ENCODE measurements at regions not wholly inside any gene's neighbourhood (a gene's known extent, or its start where the extent isn't known, plus 50 kb on each side); places are given as distances from the start of the nearest gene placed in this dataset.

DNA sequence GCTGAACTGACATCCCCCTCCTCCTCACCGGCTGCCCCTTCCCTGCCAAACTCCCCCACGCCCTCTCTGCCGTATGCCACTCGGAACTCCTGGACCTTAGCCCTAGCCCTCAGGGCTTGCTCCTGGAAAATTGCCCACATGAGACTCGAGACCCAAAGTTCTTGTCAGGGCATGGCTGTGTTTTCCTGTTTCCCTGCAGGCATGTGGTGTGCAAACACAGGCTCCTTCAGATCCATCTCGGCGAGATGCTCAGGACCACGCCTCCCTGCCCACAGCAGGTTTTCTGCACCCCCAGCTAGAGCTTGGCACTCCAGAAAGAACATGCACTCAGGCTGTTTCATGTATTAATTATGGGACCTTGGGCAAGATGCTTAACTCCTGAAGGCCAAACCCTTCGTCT is 1480.4 kb downstream of the BRD1 start:
- Mint-ChIP-seq H3K9me3 (ENCODE audit: insufficient read depth) (no peaks in the 10 kb centered on the region), H3K27me3 (peaks cover 3% of the 10 kb centered on the region), H3K4me1 (no peaks in the 10 kb centered on the region), H3K27ac (no peak overlapping the region), H3K4me3 (no peak overlapping the region)
- no peaks in the 10 kb centered on the region for H3K36me3 ChIP-seq (replicated peaks in 1 of 2; ENCODE audit: control extremely low read depth in 1 of 2, control insufficient read depth in 1 of 2, extremely low read depth in 1 of 2, insufficient read depth in 2 of 2, low read length in 1 of 2)
- TF ChIP-seq EZH2 (IDR thresholded peaks at IDR 0.05; ENCODE audit: borderline replicate concordance, insufficient read depth, low read depth, low read length, poor library complexity, severe bottlenecking) = no peak
- TF ChIP-seq, protein P1, sequence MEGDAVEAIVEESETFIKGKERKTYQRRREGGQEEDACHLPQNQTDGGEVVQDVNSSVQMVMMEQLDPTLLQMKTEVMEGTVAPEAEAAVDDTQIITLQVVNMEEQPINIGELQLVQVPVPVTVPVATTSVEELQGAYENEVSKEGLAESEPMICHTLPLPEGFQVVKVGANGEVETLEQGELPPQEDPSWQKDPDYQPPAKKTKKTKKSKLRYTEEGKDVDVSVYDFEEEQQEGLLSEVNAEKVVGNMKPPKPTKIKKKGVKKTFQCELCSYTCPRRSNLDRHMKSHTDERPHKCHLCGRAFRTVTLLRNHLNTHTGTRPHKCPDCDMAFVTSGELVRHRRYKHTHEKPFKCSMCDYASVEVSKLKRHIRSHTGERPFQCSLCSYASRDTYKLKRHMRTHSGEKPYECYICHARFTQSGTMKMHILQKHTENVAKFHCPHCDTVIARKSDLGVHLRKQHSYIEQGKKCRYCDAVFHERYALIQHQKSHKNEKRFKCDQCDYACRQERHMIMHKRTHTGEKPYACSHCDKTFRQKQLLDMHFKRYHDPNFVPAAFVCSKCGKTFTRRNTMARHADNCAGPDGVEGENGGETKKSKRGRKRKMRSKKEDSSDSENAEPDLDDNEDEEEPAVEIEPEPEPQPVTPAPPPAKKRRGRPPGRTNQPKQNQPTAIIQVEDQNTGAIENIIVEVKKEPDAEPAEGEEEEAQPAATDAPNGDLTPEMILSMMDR (IDR thresholded peaks at IDR 0.05) = no peak
- no peak overlapping the region for H3K9ac ChIP-seq (ENCODE audit: low read length)
- WGBS (ENCODE audit: insufficient coverage) = 89% methylated on average over 7 of the region's 9 CpGs
- intact Hi-C loops (cut with micrococcal nuclease) = no loop called here
- H3K9me3 ChIP-seq (ENCODE audit: control extremely low read depth in 1 of 3, control insufficient read depth in 2 of 3, insufficient read depth in 1 of 3, low read length in 2 of 3) = peaks cover 0 to 5% (median 0%) of the 10 kb centered on the region in 3 donors
- no peaks in the 10 kb centered on the region for H4K20me1 ChIP-seq (ENCODE audit: control insufficient read depth, insufficient read depth, low read length, poor library complexity, severe bottlenecking)
- POLR2A ChIA-PET = no interaction called here
- H3K4me3 ChIP-seq (ENCODE audit: control extremely low read depth in 1 of 5, extremely low read depth in 1 of 5, insufficient read depth in 1 of 5, low read depth in 2 of 5, low read length in 4 of 5) = no peak overlapping the region
- peaks cover 0 to 4% (median 0%) of the 10 kb centered on the region in 4 experiments for H3K27me3 ChIP-seq (replicated peaks in 1 of 4; ENCODE audit: control extremely low read depth in 1 of 4, control insufficient read depth in 3 of 4, insufficient read depth in 4 of 4, low read length in 3 of 4)
- CTCF ChIA-PET = no interaction called here
- no peak overlapping the region for H3K4me2 ChIP-seq (replicated peaks; ENCODE audit: low read depth, low read length, poor library complexity, severe bottlenecking)
- no peaks in the 10 kb centered on the region for H3K4me1 ChIP-seq (ENCODE audit: control insufficient read depth in 2 of 2, insufficient read depth in 2 of 2, low read length in 2 of 2)
- no peak for DNase-seq
- no peak overlapping the region for H3K27ac ChIP-seq (ENCODE audit: low read length in 2 of 2)
- H2AFZ ChIP-seq (ENCODE audit: insufficient read depth, low read depth, low read length, poor library complexity, severe bottlenecking) = no peak overlapping the region
- ATAC-seq (ENCODE audit: low read depth) = no peak
- no peaks in the 10 kb centered on the region for H3K79me2 ChIP-seq (ENCODE audit: control insufficient read depth, insufficient read depth, low read length)

DNA sequence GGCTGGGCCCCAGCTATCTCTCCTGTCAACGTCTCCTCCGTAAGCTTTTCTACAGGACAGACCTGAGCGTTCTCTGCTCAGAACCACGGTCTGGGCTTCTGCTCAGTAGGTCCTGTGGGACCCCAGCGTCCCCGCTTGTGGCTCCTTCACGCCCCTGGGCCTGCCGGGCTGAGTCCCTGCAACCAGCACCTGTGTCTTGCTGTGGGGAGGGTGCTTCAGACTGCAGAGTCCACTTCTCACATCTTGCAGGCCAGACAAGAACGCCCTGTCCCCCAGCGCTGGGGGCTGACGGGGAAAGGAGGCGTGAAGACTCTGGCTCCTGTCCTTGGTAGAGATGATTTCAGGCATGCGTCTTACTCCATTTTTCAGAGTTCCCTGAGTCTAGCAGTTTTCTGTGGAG is 1480.8 kb downstream of the BRD1 start:
- H3K4me1 ChIP-seq (ENCODE audit: control insufficient read depth in 2 of 2, insufficient read depth in 2 of 2, low read length in 2 of 2) = no peaks in the 10 kb centered on the region
- H4K20me1 ChIP-seq (ENCODE audit: control insufficient read depth, insufficient read depth, low read length, poor library complexity, severe bottlenecking) = no peaks in the 10 kb centered on the region
- ChIA-PET POLR2A (no interaction called here), CTCF (no interaction called here)
- no peak overlapping the region for H3K27ac ChIP-seq (ENCODE audit: low read length in 2 of 2)
- no peaks in the 10 kb centered on the region for H3K79me2 ChIP-seq (ENCODE audit: control insufficient read depth, insufficient read depth, low read length)
- H3K4me3 Mint-ChIP-seq = no peak overlapping the region
- H3K9me3 Mint-ChIP-seq (ENCODE audit: insufficient read depth) = no peaks in the 10 kb centered on the region
- ATAC-seq (ENCODE audit: low read depth) (no peak), DNase-seq (no peak)
- H3K27me3 Mint-ChIP-seq = peaks cover 3% of the 10 kb centered on the region
- WGBS (ENCODE audit: insufficient coverage) = 92% methylated on average over 13 of the region's 13 CpGs
- H3K4me2 ChIP-seq (replicated peaks; ENCODE audit: low read depth, low read length, poor library complexity, severe bottlenecking) = no peak overlapping the region
- no peaks in the 10 kb centered on the region for H3K4me1 Mint-ChIP-seq
- no peak overlapping the region for H3K27ac Mint-ChIP-seq
- no peak overlapping the region for H3K9ac ChIP-seq (ENCODE audit: low read length)
- H2AFZ ChIP-seq (ENCODE audit: insufficient read depth, low read depth, low read length, poor library complexity, severe bottlenecking) = no peak overlapping the region
- H3K36me3 ChIP-seq (replicated peaks in 1 of 2; ENCODE audit: control extremely low read depth in 1 of 2, control insufficient read depth in 1 of 2, extremely low read depth in 1 of 2, insufficient read depth in 2 of 2, low read length in 1 of 2) = no peaks in the 10 kb centered on the region
- peaks cover 0 to 6% (median 0%) of the 10 kb centered on the region in 4 experiments for H3K27me3 ChIP-seq (replicated peaks in 1 of 4; ENCODE audit: control extremely low read depth in 1 of 4, control insufficient read depth in 3 of 4, insufficient read depth in 4 of 4, low read length in 3 of 4)
- intact Hi-C loops (cut with micrococcal nuclease) = no loop called here
- TF ChIP-seq, protein P1 (IDR thresholded peaks at IDR 0.05) = no peak
- TF ChIP-seq EZH2 (IDR thresholded peaks at IDR 0.05; ENCODE audit: borderline replicate concordance, insufficient read depth, low read depth, low read length, poor library complexity, severe bottlenecking) = no peak
- peaks cover 0 to under 1% (median 0%) of the 10 kb centered on the region in 3 donors for H3K9me3 ChIP-seq (ENCODE audit: control extremely low read depth in 1 of 3, control insufficient read depth in 2 of 3, insufficient read depth in 1 of 3, low read length in 2 of 3)
- no peak overlapping the region for H3K4me3 ChIP-seq (ENCODE audit: control extremely low read depth in 1 of 5, extremely low read depth in 1 of 5, insufficient read depth in 1 of 5, low read depth in 2 of 5, low read length in 4 of 5)
